ENCODE measurements at regions not wholly inside any gene's neighbourhood (a gene's known extent, or its start where the extent isn't known, plus 50 kb on each side); places are given as distances from the start of the nearest gene placed in this dataset.
A peak's percentile ranks its signal among the peaks of the same experiment; 100 is the strongest.

GRCh38 chr1:10958614-10959013 lies 53.8 kb upstream of the TARDBP start:
- peaks cover 8% of the 10 kb centered on the region for H3K4me1 ChIP-seq (ENCODE audit: low read depth)
- H3K4me3 ChIP-seq = no peak overlapping the region
- no peaks in the 10 kb centered on the region for H3K36me3 ChIP-seq
- no peak for TF ChIP-seq CTCF (IDR thresholded peaks at IDR 0.05; ENCODE audit: low read depth, low read length)
- H3K9me3 ChIP-seq (ENCODE audit: low read depth) = no peaks in the 10 kb centered on the region
- H3K27me3 ChIP-seq = peaks cover 6% of the 10 kb centered on the region
- H3K27ac ChIP-seq = no peak overlapping the region
- no peak for DNase-seq (ENCODE audit: low read depth in 1 of 2, low spot score in 1 of 2)

- Histone ChIP-seq H3K27ac (no peak overlapping the region), H3K4me1 (ENCODE audit: low read depth) (peaks cover 8% of the 10 kb centered on the region), H3K27me3 (peaks cover 6% of the 10 kb centered on the region), H3K4me3 (no peak overlapping the region), H3K9me3 (ENCODE audit: low read depth) (no peaks in the 10 kb centered on the region), H3K36me3 (no peaks in the 10 kb centered on the region)
- peak; percentile 78 to 91 for DNase-seq (ENCODE audit: low read depth in 1 of 2, low spot score in 1 of 2)
- peak; percentile 86 for TF ChIP-seq CTCF (IDR thresholded peaks at IDR 0.05; ENCODE audit: low read depth, low read length)
Observed at GRCh38 chr1:10960411-10961299, 51.8 kb upstream of the TARDBP start.

- no peak for TF ChIP-seq CTCF (IDR thresholded peaks at IDR 0.05; ENCODE audit: low read depth, low read length)
- no peak overlapping the region for H3K4me3 ChIP-seq
- H3K4me1 ChIP-seq (ENCODE audit: low read depth) = peaks cover 8% of the 10 kb centered on the region
- no peak for DNase-seq (ENCODE audit: low read depth in 1 of 2, low spot score in 1 of 2)
- H3K9me3 ChIP-seq (ENCODE audit: low read depth) = no peaks in the 10 kb centered on the region
- peaks cover 6% of the 10 kb centered on the region for H3K27me3 ChIP-seq
- no peak overlapping the region for H3K27ac ChIP-seq
- H3K36me3 ChIP-seq = no peaks in the 10 kb centered on the region
Observed at GRCh38 chr1:10961300-10961833, 51.1 kb upstream of the TARDBP start.

GRCh38 chr1:10962483-10962882 lies 50.0 kb upstream of the TARDBP start:
- peaks cover 2% of the 10 kb centered on the region for H3K4me1 ChIP-seq (ENCODE audit: low read depth)
- DNase-seq (ENCODE audit: low read depth in 1 of 2, low spot score in 1 of 2) = peak in 1 of 2 donors; percentile 68

More at GRCh38 chr1:10962483-10962882, 50.0 kb upstream of the TARDBP start:
- Histone ChIP-seq H3K9me3 (ENCODE audit: low read depth) (no peaks in the 10 kb centered on the region), H3K36me3 (no peaks in the 10 kb centered on the region), H3K4me3 (no peak overlapping the region), H3K27ac (no peak overlapping the region), H3K27me3 (peaks cover 6% of the 10 kb centered on the region)
- TF ChIP-seq CTCF (IDR thresholded peaks at IDR 0.05; ENCODE audit: low read depth, low read length) = no peak

Measured in cardiac muscle cell (in vitro differentiated cells and primary cell).